ENCODE measurements at regions not wholly inside any gene's neighbourhood (a gene's known extent, or its start where the extent isn't known, plus 50 kb on each side); places are given as distances from the start of the nearest gene placed in this dataset.

- TF ChIP-seq CTCF (IDR thresholded peaks at IDR 0.05) (no peak), POLR2A (IDR thresholded peaks at IDR 0.05) (no peak), POLR2AphosphoS5 (IDR thresholded peaks at IDR 0.05) (no peak), EP300 (IDR thresholded peaks at IDR 0.05) (no peak)
Observed at GRCh38 chr2:128607911-128608506, 289.3 kb upstream of the HS6ST1 start.

Measured in gastroesophageal sphincter (tissue), 3 donors.